T-helper 1 cell (primary cell): ENCODE measurements at regions not wholly inside any gene's neighbourhood (a gene's known extent, or its start where the extent isn't known, plus 50 kb on each side); places are given as distances from the start of the nearest gene placed in this dataset.

Experiments used
- DNase-seq, 5 donors: peaks; one replicate each; pipeline ENCODE4 v3.0.0-alpha.2; 2012 to 2020

GRCh38 chr22:22035771-22036314 is 53.3 kb upstream of the TOP3B start:
- DNase-seq: no peak

DNA sequence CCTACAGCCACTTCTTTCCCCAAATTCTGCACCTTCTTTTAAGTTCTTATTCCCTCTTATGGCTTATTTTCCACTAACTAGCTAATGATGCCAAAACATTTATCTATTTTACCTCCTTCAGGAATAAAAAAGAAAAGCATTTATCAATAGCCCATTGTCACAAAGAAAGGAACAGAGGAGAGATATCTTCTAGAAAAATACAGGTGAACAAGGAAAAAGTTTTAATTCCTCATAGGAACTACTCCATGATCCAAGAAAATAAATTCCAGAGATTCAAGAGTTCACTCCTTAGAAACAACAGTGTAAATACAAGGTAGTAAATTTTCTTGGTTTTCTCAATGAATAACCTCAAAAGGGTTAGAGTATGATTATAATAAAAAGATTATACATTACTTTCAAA is 52.6 kb upstream of the TOP3B start:
- DNase-seq: no peak

- DNase-seq: no peak
These were observed 52.0 kb upstream of the TOP3B start for GRCh38 chr22:22034469-22035132.

GRCh38 chr22:22033803-22034468 is 51.3 kb upstream of the TOP3B start:
- no peak for DNase-seq

DNA sequence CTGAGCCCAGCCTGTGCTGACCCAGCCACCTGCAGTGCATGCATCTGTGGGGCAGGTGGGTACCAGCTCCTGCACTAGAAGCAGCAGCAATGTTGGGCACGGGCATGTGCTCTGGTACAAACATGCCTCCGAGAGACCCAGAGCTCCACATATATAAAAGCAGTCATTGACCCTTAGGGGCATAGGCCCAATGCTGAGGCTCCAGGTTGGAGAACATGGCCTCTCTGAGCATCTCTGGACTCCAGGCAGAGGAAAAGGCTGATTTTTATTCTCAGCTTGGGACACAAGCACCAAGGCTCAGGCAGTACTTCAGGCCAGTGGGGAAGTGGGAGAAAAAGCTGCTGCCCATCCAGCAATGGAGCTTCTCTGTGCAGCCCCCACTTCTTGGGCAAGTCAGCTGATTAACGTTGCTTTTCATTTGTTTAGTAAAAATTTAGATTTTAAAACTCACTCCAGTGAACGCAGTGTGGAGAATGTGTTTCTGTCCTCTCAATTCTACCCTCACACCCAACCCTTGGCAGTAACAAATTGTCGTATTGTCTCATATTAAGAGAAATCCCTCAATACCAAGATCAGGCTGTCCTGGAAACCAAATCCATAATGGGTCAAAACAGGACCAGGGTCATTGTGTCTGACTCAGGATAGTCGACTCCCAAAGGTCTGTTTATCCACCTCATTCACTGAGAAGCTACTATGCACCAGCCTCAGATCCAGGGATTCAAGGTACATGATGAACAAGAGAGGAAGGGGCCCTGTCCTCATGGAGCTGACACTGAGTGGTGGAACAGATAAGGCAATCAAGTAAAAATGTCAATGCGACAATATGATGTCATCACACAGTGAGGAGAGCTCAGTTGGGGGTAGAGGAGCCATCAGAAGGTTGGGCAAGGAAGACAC is 50.6 kb upstream of the TOP3B start:
- no peak for DNase-seq

- no peak for DNase-seq
These were observed 49.7 kb upstream of the TOP3B start for GRCh38 chr22:22032099-22032905.
